A549 (cell line): ENCODE measurements at regions not wholly inside any gene's neighbourhood (a gene's known extent, or its start where the extent isn't known, plus 50 kb on each side); places are given as distances from the start of the nearest gene placed in this dataset.

Experiments
- ATAC-seq, 2 experiments: fragments of 200-7000 bp in 1 of 2; fragments of >200 bp in 1 of 2; cut with Nextera tagmentation in 1 of 2; cut with Tn5 transposase in 1 of 2; 3 replicates each; pipeline versions ENCODE4 v1.8.0 to v1.9.1; 2018 to 2020; ENCODE audit warnings: mild to moderate bottlenecking in 1 of 2, moderate library complexity in 1 of 2
- CTCF ChIA-PET: fragments of 300-600 bp; sonication (Branson Sonifier 250); formaldehyde crosslinking; extraction: SDS; loops from one replicate; lab custom pipeline; 2021; ENCODE audit warnings: antibody characterized with exemption, inconsistent platforms; lab: Yijun Ruan, JAX
- POLR2A ChIA-PET: fragments of 350-600 bp; formaldehyde crosslinking; extraction: SDS; loops from one replicate; lab custom pipeline; 2021; ENCODE audit warnings: antibody characterized with exemption, inconsistent platforms; lab: Yijun Ruan, JAX
- DNase-seq, 2 experiments: peaks; one replicate each; pipeline versions ENCODE4 v3.0.0 to v3.0.0-alpha.2; 2011 to 2016; ENCODE audit warnings: low read depth in 1 of 2, low spot score in 1 of 2
- FAIRE-seq: peaks from 2 replicates; lab custom pipeline; 2011; peaks lifted over from hg19 to GRCh38; lab: Jason Lieb, UNC
- H3K27ac ChIP-seq, 2 experiments: fragments of >200 bp; sonication (Bioruptor Twin); formaldehyde crosslinking; 3 replicates each; pipeline ENCODE4 v1.5.1; 2016 to 2017
- H3K4me1 ChIP-seq: fragments of >200 bp; sonication (Bioruptor Twin); formaldehyde crosslinking; 3 replicates; pipeline ENCODE4 v1.6.1; 2016
- H3K4me2 ChIP-seq: fragments of >200 bp; sonication (Bioruptor Twin); formaldehyde crosslinking; 3 replicates; pipeline ENCODE4 v1.6.1; 2016
- H3K4me3 ChIP-seq: fragments of >200 bp; sonication (Bioruptor Twin); formaldehyde crosslinking; 3 replicates; pipeline ENCODE4 v1.5.1; 2016
- H3K9me3 ChIP-seq: fragments of >200 bp; sonication (Bioruptor Twin); formaldehyde crosslinking; 3 replicates; pipeline ENCODE4 v1.6.1; 2016
- ATOH8 ChIP-seq: fragments of 250-450 bp; sonication (Bioruptor Pico); IDR thresholded peaks from 2 replicates; pipeline ENCODE4 v1.5.0; 2020; ENCODE audit warnings: low read depth, mild to moderate bottlenecking, moderate library complexity
- CBX8 ChIP-seq: fragments of 200-600 bp; sonication (generic); IDR thresholded peaks from 2 replicates; pipeline ENCODE4 v1.6.1; 2016
- CEBPB ChIP-seq, 2 experiments: fragments of >200 bp in 1 of 2; sonication (Bioruptor Twin) in 1 of 2; formaldehyde crosslinking in 1 of 2; IDR thresholded peaks; 2 replicates each; pipeline ENCODE4 v1.6.1; 2012 to 2016
- CHD4 ChIP-seq: fragments of 200-600 bp; sonication (generic); IDR thresholded peaks from 2 replicates; pipeline ENCODE4 v1.6.1; 2016; ENCODE audit warnings: antibody characterized with exemption, mild to moderate bottlenecking, borderline replicate concordance
- CTCF ChIP-seq: fragments of >200 bp; sonication (Bioruptor Twin); formaldehyde crosslinking; IDR thresholded peaks from 3 replicates; pipeline ENCODE4 v1.5.1; 2016
- E2F6 ChIP-seq: IDR thresholded peaks from 2 replicates; pipeline ENCODE4 v1.6.1; 2012; ENCODE audit warnings: low read depth, borderline replicate concordance
- ELK1 ChIP-seq: fragments of 150-350 bp; IDR thresholded peaks from 2 replicates; pipeline ENCODE4 v1.6.1; 2014; ENCODE audit warnings: low read depth, mild to moderate bottlenecking, low read length
- EP300 ChIP-seq, 2 experiments: fragments of >200 bp; sonication (Bioruptor Twin); formaldehyde crosslinking; IDR thresholded peaks; 2 replicates in 1 of 2; 3 replicates in 1 of 2; pipeline ENCODE4 v1.6.1; 2016 to 2017
- ESRRA ChIP-seq: fragments of 150-350 bp; IDR thresholded peaks from 2 replicates; pipeline ENCODE4 v1.6.1; 2014; ENCODE audit warnings: mild to moderate bottlenecking, low read length, borderline replicate concordance
- FOSL2 ChIP-seq, 2 experiments: fragments of 450-650 bp in 1 of 2; fragments of >200 bp in 1 of 2; sonication (Bioruptor Twin) in 1 of 2; formaldehyde crosslinking; IDR thresholded peaks; 2 replicates each; pipeline versions ENCODE4 v1.5.0 to v1.6.1; 2016 to 2020; ENCODE audit warnings: mild to moderate bottlenecking in 1 of 2, moderate library complexity in 1 of 2
- FOXS1 ChIP-seq: fragments of 250-450 bp; sonication (Bioruptor Pico); IDR thresholded peaks from 2 replicates; pipeline ENCODE4 v1.5.0; 2020; ENCODE audit warnings: mild to moderate bottlenecking, moderate library complexity
- HMGXB4 ChIP-seq: fragments of 250-450 bp; sonication (Bioruptor Pico); IDR thresholded peaks from 2 replicates; pipeline ENCODE4 v1.5.0; 2021; ENCODE audit warnings: mild to moderate bottlenecking, moderate library complexity, borderline replicate concordance
- HOXB13 ChIP-seq: fragments of 250-450 bp; sonication (Bioruptor Pico); IDR thresholded peaks from 2 replicates; pipeline ENCODE4 v1.5.0; 2020; ENCODE audit warnings: low read depth, mild to moderate bottlenecking, moderate library complexity
- HOXB5 ChIP-seq: fragments of 250-450 bp; sonication (Bioruptor Pico); IDR thresholded peaks from 2 replicates; pipeline ENCODE4 v1.5.0; 2020; ENCODE audit warnings: mild to moderate bottlenecking, moderate library complexity
- KDM5A ChIP-seq: fragments of 200-600 bp; sonication (generic); IDR thresholded peaks from 2 replicates; pipeline ENCODE4 v1.6.1; 2016; ENCODE audit warnings: antibody characterized with exemption, mild to moderate bottlenecking
- MYC ChIP-seq: IDR thresholded peaks from 2 replicates; pipeline ENCODE4 v1.6.1; 2012; ENCODE audit warnings: mild to moderate bottlenecking, inconsistent platforms, low read length, improper control_type of control experiment, borderline replicate concordance
- NPAS2 ChIP-seq: fragments of 250-450 bp; sonication (Bioruptor Pico); IDR thresholded peaks from 2 replicates; pipeline ENCODE4 v1.8.0; 2022; ENCODE audit warnings: mild to moderate bottlenecking, moderate library complexity, borderline replicate concordance
- PBX3 ChIP-seq: IDR thresholded peaks from 2 replicates; pipeline ENCODE4 v1.6.1; 2012
- PHF8 ChIP-seq: fragments of 200-600 bp; sonication (generic); IDR thresholded peaks from 2 replicates; pipeline ENCODE4 v1.6.1; 2016; ENCODE audit warnings: low read depth, mild to moderate bottlenecking, antibody characterized with exemption, moderate library complexity, borderline replicate concordance
- RAD21 ChIP-seq, 2 experiments: fragments of >200 bp in 1 of 2; sonication (Bioruptor Twin) in 1 of 2; formaldehyde crosslinking in 1 of 2; IDR thresholded peaks in 1 of 2; conservative IDR thresholded peaks in 1 of 2; 2 replicates in 1 of 2; 3 replicates in 1 of 2; pipeline ENCODE4 v1.6.1; 2012 to 2018; ENCODE audit warnings: inconsistent platforms in 1 of 2
- RFX5 ChIP-seq: fragments of 450-650 bp; IDR thresholded peaks from 2 replicates; pipeline ENCODE4 v1.7.1; 2014; ENCODE audit warnings: antibody characterized with exemption, mild to moderate bottlenecking, moderate library complexity
- RNF2 ChIP-seq: fragments of 200-600 bp; sonication (generic); IDR thresholded peaks from 2 replicates; pipeline ENCODE4 v1.6.1; 2016; ENCODE audit warnings: low read depth, mild to moderate bottlenecking, antibody characterized with exemption, moderate library complexity, borderline replicate concordance
- ZFP36 ChIP-seq: fragments of 450-650 bp; IDR thresholded peaks from 2 replicates; pipeline ENCODE4 v1.6.1; 2014; ENCODE audit warnings: borderline replicate concordance; ENCODE audit not compliant: partially characterized antibody
- WGBS: methylation state at CpG from one replicate; pipeline ENCODE4 v1.1.6; 2017; ENCODE audit errors: missing lambda C conversion rate; 5-methylcytosine and 5-hydroxymethylcytosine counted together

- DNase-seq, result no peak
- TF ChIP-seq ELK1, result no peak
- TF ChIP-seq ESRRA, result no peak
- TF ChIP-seq PHF8, result no peak
- TF ChIP-seq CHD4, result no peak
- no peak for TF ChIP-seq HOXB5 (CRISPR knock-in tag)
- no peak for TF ChIP-seq CEBPB (IDR thresholded peaks at IDR 0.05)
- no peak for TF ChIP-seq MYC
- no peak for TF ChIP-seq ZFP36
- TF ChIP-seq CTCF, result no peak
- TF ChIP-seq CBX8, result no peak
- no peak for TF ChIP-seq NPAS2 (CRISPR knock-in tag)
- TF ChIP-seq, all 56 proteins: peak for 0
- Histone ChIP-seq H3K4me3 (no peak overlapping the region), H3K4me1 (no peaks in the 10 kb centered on the region), H3K4me2 (no peak overlapping the region), H3K9me3 (no peaks in the 10 kb centered on the region), H3K27ac (no peak overlapping the region)
- no peak for ATAC-seq
- FAIRE-seq, result no peak
- 58% methylated on average over 6 of the region's 6 CpGs for WGBS
- ChIA-PET CTCF (interaction anchor here (0.6 kb wide), 1 partner anchor 1427 kb away, joined by 3 read pairs; no protein-coding TSS in a partner anchor), POLR2A (no interaction called here)
Observed at GRCh38 chr2:166612214-166612613, 118.2 kb upstream of the SCN7A start.

- Histone ChIP-seq H3K27ac (no peak overlapping the region), H3K4me3 (no peak overlapping the region), H3K4me2 (no peak overlapping the region), H3K9me3 (no peaks in the 10 kb centered on the region), H3K4me1 (no peaks in the 10 kb centered on the region)
- FAIRE-seq (no peak), DNase-seq (no peak), ATAC-seq (no peak)
- 55% methylated on average over 5 of the region's 5 CpGs for WGBS
- ChIA-PET CTCF (no interaction called here), POLR2A (no interaction called here)
- no peak for TF ChIP-seq FOSL2 (IDR thresholded peaks at IDR 0.05)
- no peak for TF ChIP-seq FOSL2 (CRISPR knock-in tag; IDR thresholded peaks at IDR 0.05)
- TF ChIP-seq HMGXB4 (CRISPR knock-in tag), result no peak
- no peak for TF ChIP-seq EP300 (IDR thresholded peaks at IDR 0.05)
- TF ChIP-seq CTCF, result no peak
- no peak for TF ChIP-seq NPAS2 (CRISPR knock-in tag)
- TF ChIP-seq RAD21 (conservative IDR thresholded peaks at IDR 0.05 in 1 of 2, IDR thresholded peaks at IDR 0.05 in 1 of 2), result no peak
- TF ChIP-seq RNF2, result no peak
- TF ChIP-seq ATOH8 (CRISPR knock-in tag), result no peak
- no peak for TF ChIP-seq PBX3
- no peak for TF ChIP-seq HOXB13 (CRISPR knock-in tag)
- no peak for TF ChIP-seq RFX5
- TF ChIP-seq CBX8, result no peak
- no peak for TF ChIP-seq FOXS1
- no peak for TF ChIP-seq E2F6
- no peak for TF ChIP-seq KDM5A
Observed at GRCh38 chr2:166610913-166611305, 116.9 kb upstream of the SCN7A start.
